HCT116 (cell line): ENCODE measurements at regions not wholly inside any gene's neighbourhood (a gene's known extent, or its start where the extent isn't known, plus 50 kb on each side); places are given as distances from the start of the nearest gene placed in this dataset.

Experiments
- ATAC-seq: fragments of 200-7000 bp; cut with Tn5 transposase; 2 replicates; pipeline ENCODE4 v1.9.1; 2020; ENCODE audit warnings: mild to moderate bottlenecking, moderate library complexity
- BruUV-seq: library from RNA; stranded (reverse); fragments of 400-500 nt; replicated peaks from 2 replicates; lab custom pipeline; 2021; lab: Mats Ljungman, UMichigan
- CTCF ChIA-PET: fragments of 300-600 bp; sonication (Branson Sonifier 250); formaldehyde crosslinking; loops from one replicate; lab custom pipeline; 2021; ENCODE audit warnings: antibody characterized with exemption; lab: Charles Lee
- POLR2A ChIA-PET: fragments of 300-600, 350-600 bp; sonication (Branson Sonifier 250); formaldehyde crosslinking; loops from one replicate; lab custom pipeline; 2021; ENCODE audit warnings: antibody characterized with exemption; lab: Charles Lee
- RAD21 ChIA-PET, 2 experiments: fragments of 300-600 bp; sonication (Branson Sonifier 250); formaldehyde crosslinking; loops; one replicate each; lab custom pipeline; 2023; ENCODE audit warnings: low total read pairs in 2 of 2; ENCODE audit not compliant: uncharacterized antibody in 2 of 2, unreplicated experiment in 2 of 2, low non-redundant PET in 1 of 2; lab: Charles Lee
- DNase-seq: peaks from one replicate; pipeline ENCODE4 v3.0.0-alpha.2; 2010; ENCODE audit warnings: low read depth, low spot score
- H2AFZ ChIP-seq: fragments of 200-600 bp; shearing (Covaris generic), sonication (generic); 2 replicates; pipeline ENCODE4 v1.6.1; 2017; ENCODE audit warnings: low read depth, mixed run types, mixed read lengths, antibody characterized with exemption, low read length; ENCODE audit not compliant: poor library complexity, severe bottlenecking
- H3K27ac ChIP-seq: 2 replicates; pipeline ENCODE4 v1.5.1; 2012; ENCODE audit warnings: low read depth, low read length
- H3K27me3 ChIP-seq: fragments of 200-600 bp; sonication (generic); 2 replicates; pipeline ENCODE4 v1.6.1; 2016; ENCODE audit warnings: mixed run types, low read length, mixed read lengths; ENCODE audit not compliant: insufficient read depth
- H3K36me3 ChIP-seq, 2 experiments: fragments of 200-500 bp in 1 of 2; fragments of 200-600 bp in 1 of 2; sonication (Bioruptor generic) in 1 of 2; sonication (generic) in 1 of 2; 2 replicates each; pipeline versions ENCODE4 v1.5.1 to v1.6.1; 2014 to 2016; ENCODE audit warnings: low read length in 2 of 2, inconsistent platforms in 1 of 2, mixed read lengths in 1 of 2, mixed run types in 1 of 2; ENCODE audit not compliant: insufficient read depth in 2 of 2, control insufficient read depth in 1 of 2
- H3K4me1 ChIP-seq, 2 experiments: fragments of 200-600 bp in 1 of 2; sonication (generic) in 1 of 2; 2 replicates each; pipeline versions ENCODE4 v1.5.1 to v1.6.1; 2012 to 2017; ENCODE audit warnings: low read length in 2 of 2, inconsistent platforms in 1 of 2, mild to moderate bottlenecking in 1 of 2, mixed read lengths in 1 of 2, mixed run types in 1 of 2, moderate library complexity in 1 of 2; ENCODE audit not compliant: insufficient read depth in 2 of 2, control insufficient read depth in 1 of 2
- H3K4me2 ChIP-seq: fragments of 200-600 bp; sonication (generic); 2 replicates; pipeline ENCODE4 v1.6.1; 2017; ENCODE audit warnings: mixed run types, low read length, mixed read lengths
- H3K4me3 ChIP-seq, 2 experiments: fragments of 200-600 bp in 1 of 2; sonication (generic) in 1 of 2; replicated peaks in 1 of 2; 2 replicates each; pipeline ENCODE4 v1.5.1; 2011 to 2016; ENCODE audit warnings: low read length in 2 of 2, control low read depth in 1 of 2, low read depth in 1 of 2, mild to moderate bottlenecking in 1 of 2, mixed read lengths in 1 of 2, mixed run types in 1 of 2
- H3K79me2 ChIP-seq: fragments of 200-600 bp; sonication (generic); 2 replicates; pipeline ENCODE4 v1.6.1; 2017; ENCODE audit warnings: mild to moderate bottlenecking, mixed run types, low read length, moderate library complexity, mixed read lengths; ENCODE audit not compliant: insufficient read depth
- H3K9ac ChIP-seq: fragments of 200-600 bp; sonication (generic); 2 replicates; pipeline ENCODE4 v1.6.1; 2016; ENCODE audit warnings: low read length, mixed read lengths
- H3K9me2 ChIP-seq: fragments of 200-600 bp; sonication (generic), shearing (Covaris generic); 2 replicates; pipeline ENCODE4 v1.6.1; 2017; ENCODE audit warnings: mixed run types, mild to moderate bottlenecking, moderate library complexity; ENCODE audit not compliant: insufficient read depth
- H3K9me3 ChIP-seq, 2 experiments: fragments of 200-500 bp in 1 of 2; fragments of 200-600 bp in 1 of 2; sonication (Bioruptor generic) in 1 of 2; sonication (generic) in 1 of 2; 2 replicates each; pipeline ENCODE4 v1.6.1; 2014 to 2017; ENCODE audit warnings: low read length in 2 of 2, mixed read lengths in 2 of 2, inconsistent platforms in 1 of 2, low read depth in 1 of 2, mild to moderate bottlenecking in 1 of 2, mixed run types in 1 of 2, moderate library complexity in 1 of 2; ENCODE audit not compliant: control insufficient read depth in 1 of 2, insufficient read depth in 1 of 2
- H4K20me1 ChIP-seq: fragments of 200-600 bp; sonication (generic), shearing (Covaris generic); 2 replicates; pipeline ENCODE4 v1.6.1; 2017; ENCODE audit warnings: mixed run types, mild to moderate bottlenecking, moderate library complexity; ENCODE audit not compliant: insufficient read depth
- ATF3 ChIP-seq: IDR thresholded peaks from 2 replicates; pipeline ENCODE4 v1.6.1; 2012
- CBX3 ChIP-seq: IDR thresholded peaks from 2 replicates; pipeline ENCODE4 v1.6.1; 2012; ENCODE audit warnings: low read depth
- CEBPB ChIP-seq: IDR thresholded peaks from 2 replicates; pipeline ENCODE4 v1.6.1; 2012; ENCODE audit warnings: low read depth
- CTCF ChIP-seq, 3 experiments: fragments of 200-600 bp in 1 of 3; sonication (generic) in 1 of 3; IDR thresholded peaks in 2 of 3; conservative IDR thresholded peaks in 1 of 3; 2 replicates each; pipeline ENCODE4 v1.5.1; 2012 to 2017; ENCODE audit warnings: low read depth in 2 of 3, low read length in 2 of 3, antibody characterized with exemption in 1 of 3, borderline replicate concordance in 1 of 3, control low read depth in 1 of 3, mild to moderate bottlenecking in 1 of 3, mixed read lengths in 1 of 3, mixed run types in 1 of 3, moderate library complexity in 1 of 3; ENCODE audit not compliant: insufficient read depth in 1 of 3
- EGR1 ChIP-seq: IDR thresholded peaks from 2 replicates; pipeline ENCODE4 v1.6.1; 2012; ENCODE audit warnings: low read depth
- ELF1 ChIP-seq: IDR thresholded peaks from 2 replicates; pipeline ENCODE4 v1.6.1; 2012; ENCODE audit warnings: low read depth, borderline replicate concordance
- EZH2 ChIP-seq: fragments of 200-600 bp; sonication (generic); IDR thresholded peaks from 2 replicates; pipeline ENCODE4 v1.6.1; 2017; ENCODE audit warnings: antibody characterized with exemption, mixed run types
- EZH2phosphoT487 ChIP-seq: fragments of 200-600 bp; IDR thresholded peaks from 2 replicates; pipeline ENCODE4 v1.6.1; 2018; ENCODE audit warnings: antibody characterized with exemption, borderline replicate concordance
- MAX ChIP-seq: IDR thresholded peaks from 2 replicates; pipeline ENCODE4 v1.6.1; 2012
- POLR2A ChIP-seq: IDR thresholded peaks from 2 replicates; pipeline ENCODE4 v1.7.0; 2011; ENCODE audit warnings: borderline replicate concordance; ENCODE audit not compliant: insufficient read depth, insufficient read length; ENCODE audit errors: extremely low read depth
- SIN3A ChIP-seq: IDR thresholded peaks from 2 replicates; pipeline ENCODE4 v1.6.1; 2012; ENCODE audit warnings: low read depth
- SRF ChIP-seq: IDR thresholded peaks from 2 replicates; pipeline ENCODE4 v1.6.1; 2012; ENCODE audit warnings: low read depth
- TCF7L2 ChIP-seq: IDR thresholded peaks from 2 replicates; pipeline ENCODE4 v1.7.0; 2011; ENCODE audit warnings: borderline replicate concordance, inconsistent platforms; ENCODE audit not compliant: insufficient read depth, insufficient read length; ENCODE audit errors: extremely low read depth
- YY1 ChIP-seq: IDR thresholded peaks from 2 replicates; pipeline ENCODE4 v1.6.1; 2011; ENCODE audit warnings: low read length, low read depth, moderate library complexity, mild to moderate bottlenecking; ENCODE audit not compliant: insufficient replicate concordance; ENCODE audit errors: extremely low read depth
- ZBTB33 ChIP-seq: IDR thresholded peaks from 2 replicates; pipeline ENCODE4 v1.6.1; 2011; ENCODE audit warnings: mild to moderate bottlenecking, low read length, moderate library complexity; ENCODE audit not compliant: insufficient replicate concordance; ENCODE audit errors: extremely low read depth
- ZFX ChIP-seq: fragments of 450-650 bp; IDR thresholded peaks from 2 replicates; pipeline ENCODE4 v1.6.1; 2017
- ZNF274 ChIP-seq: fragments of 200-500 bp; sonication (Bioruptor generic); IDR thresholded peaks from 2 replicates; pipeline ENCODE4 v1.6.1; 2014; ENCODE audit warnings: mild to moderate bottlenecking, low read depth, low read length, inconsistent platforms
- intact Hi-C: fragments of 100-400 bp; cut with micrococcal nuclease; formaldehyde crosslinking; loops from 2 replicates; pipeline ENCODE4 v1.10.0; 2022

GRCh38 chr3:124079912-124080276 lies 88.0 kb upstream of the ROPN1 start:
- CTCF ChIA-PET = interaction anchor here (0.9 to 1.5 kb wide), 3 partner anchors 47 to 428 kb away, joined by 4 to 5 read pairs (median 5); partner anchors contain the start of gene KALRN
- POLR2A ChIA-PET = no interaction called here
- no peaks in the 10 kb centered on the region for H3K9me2 ChIP-seq
- H3K27me3 ChIP-seq = peaks cover 65% of the 10 kb centered on the region
- H3K27ac ChIP-seq = no peak overlapping the region
- H3K4me3 ChIP-seq = no peak overlapping the region
- ATAC-seq (no peak), DNase-seq (no peak)
- no peak for TF ChIP-seq CBX3
- no peak for TF ChIP-seq MAX
- TF ChIP-seq YY1 = no peak
- TF ChIP-seq EZH2 = no peak
- no peak for TF ChIP-seq ZBTB33
- no peak for TF ChIP-seq EZH2phosphoT487
- TF ChIP-seq POLR2A = no peak
- no peak for TF ChIP-seq CTCF (IDR thresholded peaks at IDR 0.05 in 2 of 3, conservative IDR thresholded peaks at IDR 0.05 in 1 of 3; ENCODE audit: borderline replicate concordance in 1 of 3, insufficient read depth in 1 of 3, low read depth in 2 of 3, low read length in 2 of 3)
- TF ChIP-seq ZFX = no peak
- no peak for TF ChIP-seq ZNF274
- TF ChIP-seq SRF = no peak
- TF ChIP-seq CEBPB = no peak
- no peak for TF ChIP-seq EGR1
- no peak for TF ChIP-seq ATF3
- TF ChIP-seq TCF7L2 = no peak
- TF ChIP-seq ELF1 = no peak
- no peak for TF ChIP-seq SIN3A
- RAD21 ChIA-PET = no interaction called here
- H3K9ac ChIP-seq = no peak overlapping the region
- H3K4me1 ChIP-seq = no peaks in the 10 kb centered on the region
- H3K4me2 ChIP-seq = no peak overlapping the region
- no peaks in the 10 kb centered on the region for H3K79me2 ChIP-seq
- H4K20me1 ChIP-seq = no peaks in the 10 kb centered on the region
- H2AFZ ChIP-seq = no peak overlapping the region
- H3K36me3 ChIP-seq = no peaks in the 10 kb centered on the region
- no peaks in the 10 kb centered on the region for H3K9me3 ChIP-seq
- intact Hi-C loops = loop anchor here (1.0 to 2.0 kb wide), 5 partner anchors 64 to 428 kb away; no protein-coding TSS in a partner anchor
- no TSS peak for BruUV-seq
